Neutrophil (primary cell): ENCODE measurements at regions not wholly inside any gene's neighbourhood (a gene's known extent, or its start where the extent isn't known, plus 50 kb on each side); places are given as distances from the start of the nearest gene placed in this dataset.

Source experiments
- H3K27ac ChIP-seq: fragments of 200-600 bp; sonication (generic); 2 replicates; pipeline ENCODE4 v1.5.1; 2016; ENCODE audit warnings: mild to moderate bottlenecking, moderate library complexity
- H3K27me3 ChIP-seq: fragments of 200-600 bp; sonication (generic); 2 replicates; pipeline ENCODE4 v1.6.0; 2016; ENCODE audit warnings: mild to moderate bottlenecking
- H3K36me3 ChIP-seq: fragments of 200-600 bp; sonication (generic); 2 replicates; pipeline ENCODE4 v1.5.1; 2017
- H3K4me1 ChIP-seq, 2 experiments: fragments of 200-600 bp in 1 of 2; sonication (generic) in 1 of 2; 1 replicate in 1 of 2; 2 replicates in 1 of 2; pipeline versions ENCODE4 v1.5.1 to v1.6.1; 2013 to 2016; ENCODE audit warnings: low read depth in 1 of 2, low read length in 1 of 2, mild to moderate bottlenecking in 1 of 2, moderate library complexity in 1 of 2; ENCODE audit not compliant: control insufficient read depth in 1 of 2, insufficient read depth in 1 of 2
- H3K4me3 ChIP-seq, 2 experiments: fragments of 200-600 bp in 1 of 2; sonication (generic) in 1 of 2; 1 replicate in 1 of 2; 2 replicates in 1 of 2; pipeline ENCODE4 v1.5.1; 2013 to 2016; ENCODE audit warnings: low read depth in 1 of 2, low read length in 1 of 2, mild to moderate bottlenecking in 1 of 2, moderate library complexity in 1 of 2
- H3K9me3 ChIP-seq: fragments of 200-600 bp; sonication (generic); 2 replicates; pipeline ENCODE4 v1.5.1; 2016
- CTCF ChIP-seq: fragments of 200-600 bp; sonication (generic); IDR thresholded peaks from 2 replicates; pipeline ENCODE4 v1.5.1; 2016; ENCODE audit warnings: antibody characterized with exemption

GRCh38 chr13:88124142-88124541 lies 453.0 kb downstream of the SLITRK5 start:
- H3K4me3 ChIP-seq = no peak overlapping the region
- no peak for TF ChIP-seq CTCF
- H3K36me3 ChIP-seq = no peaks in the 10 kb centered on the region
- H3K27me3 ChIP-seq = no peaks in the 10 kb centered on the region
- H3K27ac ChIP-seq = no peak overlapping the region
- H3K4me1 ChIP-seq = no peaks in the 10 kb centered on the region
- no peaks in the 10 kb centered on the region for H3K9me3 ChIP-seq

GRCh38 chr13:88125055-88125454 lies 453.9 kb downstream of the SLITRK5 start:
- Histone ChIP-seq H3K27me3 (no peaks in the 10 kb centered on the region), H3K4me3 (no peak overlapping the region), H3K36me3 (no peaks in the 10 kb centered on the region), H3K9me3 (no peaks in the 10 kb centered on the region), H3K27ac (no peak overlapping the region), H3K4me1 (no peaks in the 10 kb centered on the region)
- no peak for TF ChIP-seq CTCF

- H3K27me3 ChIP-seq = no peaks in the 10 kb centered on the region
- no peak overlapping the region for H3K27ac ChIP-seq
- no peak for TF ChIP-seq CTCF
- H3K9me3 ChIP-seq = no peaks in the 10 kb centered on the region
- no peaks in the 10 kb centered on the region for H3K4me1 ChIP-seq
- H3K4me3 ChIP-seq = no peak overlapping the region
- H3K36me3 ChIP-seq = no peaks in the 10 kb centered on the region
Measured at GRCh38 chr13:88136098-88136790, 465.1 kb downstream of the SLITRK5 start.

GRCh38 chr13:88142653-88143052 lies 471.5 kb downstream of the SLITRK5 start:
- no peaks in the 10 kb centered on the region for H3K36me3 ChIP-seq
- no peak overlapping the region for H3K4me3 ChIP-seq
- no peaks in the 10 kb centered on the region for H3K4me1 ChIP-seq
- H3K27ac ChIP-seq = no peak overlapping the region
- no peaks in the 10 kb centered on the region for H3K27me3 ChIP-seq
- no peak for TF ChIP-seq CTCF
- no peaks in the 10 kb centered on the region for H3K9me3 ChIP-seq

GRCh38 chr13:88144580-88144979 lies 473.4 kb downstream of the SLITRK5 start:
- H3K4me3 ChIP-seq = no peak overlapping the region
- no peak overlapping the region for H3K27ac ChIP-seq
- no peak for TF ChIP-seq CTCF
- H3K4me1 ChIP-seq = no peaks in the 10 kb centered on the region
- H3K27me3 ChIP-seq = no peaks in the 10 kb centered on the region
- H3K9me3 ChIP-seq = no peaks in the 10 kb centered on the region
- H3K36me3 ChIP-seq = no peaks in the 10 kb centered on the region
